Fibroblast of skin of right biceps (primary cell): ENCODE measurements at regions not wholly inside any gene's neighbourhood (a gene's known extent, or its start where the extent isn't known, plus 50 kb on each side); places are given as distances from the start of the nearest gene placed in this dataset.

Source experiments
- DNase-seq: peaks from one replicate; pipeline ENCODE4 v3.0.0-alpha.2; 2013

- DNase-seq: no peak
Observed at GRCh38 chr17:79212149-79213087, 137.8 kb downstream of the ENGASE start.

- no peak for DNase-seq
Observed at GRCh38 chr17:79211061-79211770, 136.6 kb downstream of the ENGASE start.

- no peak for DNase-seq
Observed at GRCh38 chr17:79210638-79211037, 136.0 kb downstream of the ENGASE start.

GRCh38 chr17:79207960-79208359 lies 133.3 kb downstream of the ENGASE start:
- DNase-seq: no peak

GRCh38 chr17:79205688-79206205 lies 131.1 kb downstream of the ENGASE start:
- peak; percentile 49 for DNase-seq

GRCh38 chr17:79204261-79204660 lies 129.6 kb downstream of the ENGASE start:
- no peak for DNase-seq

GRCh38 chr17:79203657-79204056 lies 129.0 kb downstream of the ENGASE start:
- no peak for DNase-seq

GRCh38 chr17:79203016-79203415 lies 128.4 kb downstream of the ENGASE start:
- no peak for DNase-seq

GRCh38 chr17:79202480-79202879 lies 127.9 kb downstream of the ENGASE start:
- DNase-seq: peak; percentile 52

- peak; percentile 84 for DNase-seq
Observed at GRCh38 chr17:79201536-79202227, 127.1 kb downstream of the ENGASE start.

GRCh38 chr17:79201119-79201518 lies 126.5 kb downstream of the ENGASE start:
- no peak for DNase-seq

GRCh38 chr17:79196913-79197312 lies 122.3 kb downstream of the ENGASE start:
- no peak for DNase-seq

GRCh38 chr17:79192503-79193351 lies 118.1 kb downstream of the ENGASE start:
- peak; percentile 28 for DNase-seq

- DNase-seq: no peak
Observed at GRCh38 chr17:79191270-79191934, 116.8 kb downstream of the ENGASE start.

GRCh38 chr17:79189305-79189704 lies 114.7 kb downstream of the ENGASE start:
- no peak for DNase-seq

GRCh38 chr17:79188685-79189084 lies 114.1 kb downstream of the ENGASE start:
- DNase-seq: no peak

GRCh38 chr17:79188048-79188447 lies 113.4 kb downstream of the ENGASE start:
- no peak for DNase-seq

GRCh38 chr17:79187186-79187585 lies 112.6 kb downstream of the ENGASE start:
- DNase-seq: no peak

- no peak for DNase-seq
Observed at GRCh38 chr17:79186406-79186805, 111.8 kb downstream of the ENGASE start.

- no peak for DNase-seq
Observed at GRCh38 chr17:79185671-79186070, 111.0 kb downstream of the ENGASE start.

GRCh38 chr17:79184219-79184618 lies 109.6 kb downstream of the ENGASE start:
- DNase-seq: no peak
